Neural cell (in vitro differentiated cells): ENCODE measurements at regions not wholly inside any gene's neighbourhood (a gene's known extent, or its start where the extent isn't known, plus 50 kb on each side); places are given as distances from the start of the nearest gene placed in this dataset.

Experiments
- CTCF ChIP-seq: fragments of 450-650 bp; IDR thresholded peaks from 2 replicates; pipeline ENCODE4 v1.5.1; 2014; ENCODE audit warnings: antibody characterized with exemption, mild to moderate bottlenecking, moderate library complexity; ENCODE audit not compliant: poor library complexity, severe bottlenecking
- EZH2 ChIP-seq: fragments of 200-600, 300-800 bp; shearing (Covaris generic), sonication (generic); IDR thresholded peaks from 2 replicates; pipeline ENCODE4 v1.6.1; 2014; ENCODE audit warnings: antibody characterized with exemption, low read length, borderline replicate concordance, mild to moderate bottlenecking; ENCODE audit not compliant: insufficient read depth, poor library complexity, severe bottlenecking
- RAD21 ChIP-seq: fragments of 450-650 bp; conservative IDR thresholded peaks from 2 replicates; pipeline ENCODE4 v1.6.1; 2014; ENCODE audit warnings: antibody characterized with exemption, mild to moderate bottlenecking, moderate library complexity
- REST ChIP-seq: IDR thresholded peaks from 2 replicates; pipeline ENCODE4 v1.6.1; 2012; ENCODE audit warnings: borderline replicate concordance

GRCh38 chr16:55171241-55171640 is 152.8 kb upstream of the IRX6 start:
- TF ChIP-seq EZH2, result no peak
- no peak for TF ChIP-seq CTCF
- no peak for TF ChIP-seq REST
- no peak for TF ChIP-seq RAD21
